ENCODE measurements at regions not wholly inside any gene's neighbourhood (a gene's known extent, or its start where the extent isn't known, plus 50 kb on each side); places are given as distances from the start of the nearest gene placed in this dataset.

GRCh38 chr2:120501591-120501990, 155.7 kb downstream of the INHBB start:
- TF ChIP-seq EP300 (IDR thresholded peaks at IDR 0.05; ENCODE audit: borderline replicate concordance) (no peak), RAD21 (IDR thresholded peaks at IDR 0.05; ENCODE audit: low read depth) (no peak), CEBPB (IDR thresholded peaks at IDR 0.05) (no peak), FOXM1 (IDR thresholded peaks at IDR 0.05; ENCODE audit: borderline replicate concordance, low read depth) (no peak), TAF1 (IDR thresholded peaks at IDR 0.05; ENCODE audit: low read depth) (no peak), USF1 (IDR thresholded peaks at IDR 0.05) (no peak)
- TF ChIP-seq, protein P1, sequence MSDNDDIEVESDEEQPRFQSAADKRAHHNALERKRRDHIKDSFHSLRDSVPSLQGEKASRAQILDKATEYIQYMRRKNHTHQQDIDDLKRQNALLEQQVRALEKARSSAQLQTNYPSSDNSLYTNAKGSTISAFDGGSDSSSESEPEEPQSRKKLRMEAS (IDR thresholded peaks at IDR 0.05) = no peak
